ENCODE measurements at regions not wholly inside any gene's neighbourhood (a gene's known extent, or its start where the extent isn't known, plus 50 kb on each side); places are given as distances from the start of the nearest gene placed in this dataset.

- Mint-ChIP-seq H3K9me3 (peaks cover 2 to 31% (median 17%) of the 10 kb centered on the region in 8 donors), H3K36me3 (no peaks in the 10 kb centered on the region), H3K4me1 (no peaks in the 10 kb centered on the region), H3K27ac (no peak overlapping the region), H3K27me3 (no peaks in the 10 kb centered on the region), H3K4me3 (no peak overlapping the region)
- intact Hi-C loops (cut with micrococcal nuclease): no loop called here
- Histone ChIP-seq H3K27ac (ENCODE audit: low read depth, low read length) (no peak overlapping the region), H3K4me3 (ENCODE audit: low read length in 2 of 2) (no peak overlapping the region), H3K9me3 (ENCODE audit: control insufficient read depth in 1 of 2, low read length in 2 of 2) (no peaks in the 10 kb centered on the region), H3K36me3 (ENCODE audit: insufficient read depth, low read length) (no peaks in the 10 kb centered on the region), H3K4me1 (ENCODE audit: insufficient read depth, low read length) (no peaks in the 10 kb centered on the region), H3K27me3 (ENCODE audit: insufficient read depth, low read length) (no peaks in the 10 kb centered on the region)
- CTCF ChIA-PET (ENCODE audit: partially characterized antibody): no interaction called here
- POLR2A ChIA-PET (ENCODE audit: partially characterized antibody): no interaction called here
- DNase-seq: no peak
Observed at GRCh38 chr7:67398916-67399315, 402.3 kb downstream of the TYW1 start.

GRCh38 chr7:67401492-67401891, 404.9 kb downstream of the TYW1 start:
- Mint-ChIP-seq H3K4me3 (no peak overlapping the region), H3K4me1 (no peaks in the 10 kb centered on the region), H3K27ac (no peak overlapping the region), H3K27me3 (no peaks in the 10 kb centered on the region), H3K9me3 (peaks cover 2 to 34% (median 17%) of the 10 kb centered on the region in 8 donors), H3K36me3 (no peaks in the 10 kb centered on the region)
- no peaks in the 10 kb centered on the region for H3K36me3 ChIP-seq (ENCODE audit: insufficient read depth, low read length)
- H3K4me3 ChIP-seq (ENCODE audit: low read length in 2 of 2): no peak overlapping the region
- ChIA-PET POLR2A (ENCODE audit: partially characterized antibody) (no interaction called here), CTCF (ENCODE audit: partially characterized antibody) (no interaction called here)
- H3K27ac ChIP-seq (ENCODE audit: low read depth, low read length): no peak overlapping the region
- no peaks in the 10 kb centered on the region for H3K4me1 ChIP-seq (ENCODE audit: insufficient read depth, low read length)
- intact Hi-C loops (cut with micrococcal nuclease): no loop called here
- H3K27me3 ChIP-seq (ENCODE audit: insufficient read depth, low read length): no peaks in the 10 kb centered on the region
- no peak for DNase-seq
- H3K9me3 ChIP-seq (ENCODE audit: control insufficient read depth in 1 of 2, low read length in 2 of 2): no peaks in the 10 kb centered on the region

GRCh38 chr7:67402280-67402679, 405.6 kb downstream of the TYW1 start:
- Histone ChIP-seq H3K9me3 (ENCODE audit: control insufficient read depth in 1 of 2, low read length in 2 of 2) (no peaks in the 10 kb centered on the region), H3K27ac (ENCODE audit: low read depth, low read length) (no peak overlapping the region), H3K36me3 (ENCODE audit: insufficient read depth, low read length) (no peaks in the 10 kb centered on the region), H3K27me3 (ENCODE audit: insufficient read depth, low read length) (no peaks in the 10 kb centered on the region), H3K4me1 (ENCODE audit: insufficient read depth, low read length) (no peaks in the 10 kb centered on the region), H3K4me3 (ENCODE audit: low read length in 2 of 2) (no peak overlapping the region)
- no peak overlapping the region for H3K4me3 Mint-ChIP-seq
- CTCF ChIA-PET (ENCODE audit: partially characterized antibody): no interaction called here
- no peaks in the 10 kb centered on the region for H3K36me3 Mint-ChIP-seq
- H3K27ac Mint-ChIP-seq: no peak overlapping the region
- peaks cover 2 to 31% (median 16%) of the 10 kb centered on the region in 8 donors for H3K9me3 Mint-ChIP-seq
- DNase-seq: no peak
- H3K4me1 Mint-ChIP-seq: no peaks in the 10 kb centered on the region
- no peaks in the 10 kb centered on the region for H3K27me3 Mint-ChIP-seq
- intact Hi-C loops (cut with micrococcal nuclease): no loop called here
- POLR2A ChIA-PET (ENCODE audit: partially characterized antibody): no interaction called here

- no peak for DNase-seq
- peaks cover 0 to 4% of the 10 kb centered on the region in 2 donors for H3K27me3 Mint-ChIP-seq
- Histone ChIP-seq H3K36me3 (ENCODE audit: insufficient read depth, low read length) (no peaks in the 10 kb centered on the region), H3K27ac (ENCODE audit: low read depth, low read length) (no peak overlapping the region), H3K4me1 (ENCODE audit: insufficient read depth, low read length) (no peaks in the 10 kb centered on the region), H3K27me3 (ENCODE audit: insufficient read depth, low read length) (no peaks in the 10 kb centered on the region), H3K4me3 (ENCODE audit: low read length in 2 of 2) (no peak overlapping the region), H3K9me3 (ENCODE audit: control insufficient read depth in 1 of 2, low read length in 2 of 2) (no peaks in the 10 kb centered on the region)
- intact Hi-C loops (cut with micrococcal nuclease): no loop called here
- no peaks in the 10 kb centered on the region for H3K36me3 Mint-ChIP-seq
- peaks cover 0 to 16% (median 9%) of the 10 kb centered on the region in 8 donors for H3K9me3 Mint-ChIP-seq
- H3K4me1 Mint-ChIP-seq: no peaks in the 10 kb centered on the region
- H3K4me3 Mint-ChIP-seq: no peak overlapping the region
- no peak overlapping the region for H3K27ac Mint-ChIP-seq
- ChIA-PET POLR2A (ENCODE audit: partially characterized antibody) (no interaction called here), CTCF (ENCODE audit: partially characterized antibody) (no interaction called here)
Observed at GRCh38 chr7:67406976-67407375, 410.3 kb downstream of the TYW1 start.

DNA sequence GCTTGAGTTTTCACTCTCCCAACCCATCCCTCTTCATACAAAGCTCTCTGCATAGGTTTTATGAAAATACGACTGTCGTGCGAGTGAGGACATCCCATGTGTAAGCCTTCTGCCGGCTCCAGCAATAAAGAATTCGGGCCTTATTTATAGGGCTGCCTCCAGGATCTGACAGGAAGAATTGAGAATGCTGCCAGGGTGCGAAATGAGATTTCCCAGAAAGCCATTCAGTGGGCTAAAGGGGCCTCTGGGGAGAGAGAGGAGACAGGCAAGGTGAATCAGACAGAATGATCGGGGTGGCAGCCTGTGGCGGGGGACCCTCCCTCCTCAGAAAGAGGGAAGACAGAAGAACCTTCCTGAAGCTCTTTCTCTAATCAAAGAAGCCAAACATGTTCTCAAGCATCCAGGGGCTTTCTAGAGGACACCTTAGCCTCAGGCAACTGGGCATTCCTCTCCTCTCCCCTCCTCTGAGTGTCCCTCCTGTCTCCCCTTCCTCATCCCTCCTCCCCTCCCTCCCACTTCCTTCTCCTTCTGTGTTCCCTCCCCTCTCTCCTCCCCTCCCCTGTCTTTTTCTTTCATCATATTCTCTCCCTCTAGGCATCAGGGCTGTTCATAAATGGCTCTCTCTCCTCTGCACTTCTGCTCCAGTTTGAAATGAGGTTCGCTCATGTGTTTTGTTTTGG, 410.9 kb downstream of the TYW1 start:
- peaks cover 0 to 16% (median 8%) of the 10 kb centered on the region in 8 donors for H3K9me3 Mint-ChIP-seq
- H3K4me3 Mint-ChIP-seq: no peak overlapping the region
- H3K27ac Mint-ChIP-seq: no peak overlapping the region
- Histone ChIP-seq H3K36me3 (ENCODE audit: insufficient read depth, low read length) (no peaks in the 10 kb centered on the region), H3K9me3 (ENCODE audit: control insufficient read depth in 1 of 2, low read length in 2 of 2) (no peaks in the 10 kb centered on the region), H3K4me1 (ENCODE audit: insufficient read depth, low read length) (no peaks in the 10 kb centered on the region), H3K4me3 (ENCODE audit: low read length in 2 of 2) (no peak overlapping the region), H3K27ac (ENCODE audit: low read depth, low read length) (no peak overlapping the region), H3K27me3 (ENCODE audit: insufficient read depth, low read length) (no peaks in the 10 kb centered on the region)
- no peak for DNase-seq
- intact Hi-C loops (cut with micrococcal nuclease): no loop called here
- CTCF ChIA-PET (ENCODE audit: partially characterized antibody): no interaction called here
- peaks cover 0 to 4% of the 10 kb centered on the region in 2 donors for H3K27me3 Mint-ChIP-seq
- H3K36me3 Mint-ChIP-seq: no peaks in the 10 kb centered on the region
- POLR2A ChIA-PET (ENCODE audit: partially characterized antibody): no interaction called here
- H3K4me1 Mint-ChIP-seq: no peaks in the 10 kb centered on the region

GRCh38 chr7:67408109-67408508, 411.5 kb downstream of the TYW1 start:
- H3K9me3 ChIP-seq (ENCODE audit: control insufficient read depth in 1 of 2, low read length in 2 of 2): no peaks in the 10 kb centered on the region
- no peaks in the 10 kb centered on the region for H3K4me1 ChIP-seq (ENCODE audit: insufficient read depth, low read length)
- Mint-ChIP-seq H3K4me1 (no peaks in the 10 kb centered on the region), H3K9me3 (peaks cover 0 to 15% (median 5%) of the 10 kb centered on the region in 8 donors), H3K4me3 (no peak overlapping the region), H3K27me3 (peaks cover 0 to 4% of the 10 kb centered on the region in 2 donors), H3K36me3 (no peaks in the 10 kb centered on the region), H3K27ac (no peak overlapping the region)
- H3K36me3 ChIP-seq (ENCODE audit: insufficient read depth, low read length): no peaks in the 10 kb centered on the region
- H3K27me3 ChIP-seq (ENCODE audit: insufficient read depth, low read length): no peaks in the 10 kb centered on the region
- POLR2A ChIA-PET (ENCODE audit: partially characterized antibody): no interaction called here
- H3K27ac ChIP-seq (ENCODE audit: low read depth, low read length): no peak overlapping the region
- intact Hi-C loops (cut with micrococcal nuclease): no loop called here
- CTCF ChIA-PET (ENCODE audit: partially characterized antibody): no interaction called here
- no peak overlapping the region for H3K4me3 ChIP-seq (ENCODE audit: low read length in 2 of 2)
- DNase-seq: no peak

DNA sequence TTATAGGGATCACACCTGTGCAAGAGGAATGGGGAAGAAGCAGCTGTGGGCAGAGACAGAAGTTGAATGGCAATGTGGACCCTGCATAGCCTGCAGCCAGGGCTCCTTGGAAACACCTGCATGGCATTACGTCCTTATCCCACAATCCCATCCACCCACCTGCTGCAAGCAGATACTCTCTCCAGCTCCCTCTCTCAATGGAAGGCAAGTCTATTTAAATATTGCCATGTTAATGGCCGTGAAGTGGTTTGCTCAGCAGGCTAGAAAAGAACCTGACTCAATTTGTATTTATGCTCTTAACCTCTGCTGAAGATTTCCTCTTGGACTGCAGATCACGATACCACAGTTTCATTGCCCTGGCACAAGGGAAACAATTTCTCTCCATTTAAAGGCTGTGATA, 417.0 kb downstream of the TYW1 start:
- intact Hi-C loops (cut with micrococcal nuclease): no loop called here
- H3K4me3 ChIP-seq (ENCODE audit: low read length in 2 of 2): no peak overlapping the region
- no peak for DNase-seq
- Mint-ChIP-seq H3K4me3 (no peak overlapping the region), H3K36me3 (peaks cover 0 to 4% of the 10 kb centered on the region in 2 donors), H3K9me3 (peaks cover 6 to 36% (median 23%) of the 10 kb centered on the region in 8 donors), H3K27me3 (peaks cover 1 to 8% of the 10 kb centered on the region in 2 donors), H3K27ac (no peak overlapping the region), H3K4me1 (no peaks in the 10 kb centered on the region)
- ChIA-PET CTCF (ENCODE audit: partially characterized antibody) (no interaction called here), POLR2A (ENCODE audit: partially characterized antibody) (no interaction called here)
- H3K4me1 ChIP-seq (ENCODE audit: insufficient read depth, low read length): no peaks in the 10 kb centered on the region
- H3K27ac ChIP-seq (ENCODE audit: low read depth, low read length): no peak overlapping the region
- H3K9me3 ChIP-seq (ENCODE audit: control insufficient read depth in 1 of 2, low read length in 2 of 2): no peaks in the 10 kb centered on the region
- no peaks in the 10 kb centered on the region for H3K27me3 ChIP-seq (ENCODE audit: insufficient read depth, low read length)
- H3K36me3 ChIP-seq (ENCODE audit: insufficient read depth, low read length): no peaks in the 10 kb centered on the region

DNA sequence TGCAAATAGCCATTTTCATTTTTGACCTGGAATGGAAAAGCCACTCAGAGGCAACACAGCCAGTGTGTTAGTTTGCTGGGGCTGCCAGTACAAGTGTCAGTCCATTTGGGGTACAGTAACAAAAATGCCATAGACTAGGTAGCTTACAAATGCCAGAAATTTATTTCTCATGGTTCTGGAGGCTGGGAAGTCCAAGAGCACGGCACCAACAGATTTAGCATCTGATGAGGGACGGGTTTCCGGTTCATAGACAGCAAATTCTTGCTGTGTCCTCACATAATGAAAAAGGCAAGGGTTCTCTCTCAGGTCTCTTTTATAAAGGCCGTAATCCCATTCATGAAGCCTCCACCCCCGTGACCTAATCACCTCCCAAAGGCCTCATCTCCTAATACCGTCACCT, 418.2 kb downstream of the TYW1 start:
- Mint-ChIP-seq H3K4me3 (no peak overlapping the region), H3K4me1 (no peaks in the 10 kb centered on the region), H3K27ac (no peak overlapping the region), H3K36me3 (peaks cover 0 to 4% of the 10 kb centered on the region in 2 donors), H3K27me3 (peaks cover 4 to 8% of the 10 kb centered on the region in 2 donors), H3K9me3 (peaks cover 10 to 32% (median 21%) of the 10 kb centered on the region in 8 donors)
- Histone ChIP-seq H3K4me3 (ENCODE audit: low read length in 2 of 2) (no peak overlapping the region), H3K27ac (ENCODE audit: low read depth, low read length) (no peak overlapping the region), H3K9me3 (ENCODE audit: control insufficient read depth in 1 of 2, low read length in 2 of 2) (no peaks in the 10 kb centered on the region), H3K36me3 (ENCODE audit: insufficient read depth, low read length) (no peaks in the 10 kb centered on the region), H3K27me3 (ENCODE audit: insufficient read depth, low read length) (no peaks in the 10 kb centered on the region), H3K4me1 (ENCODE audit: insufficient read depth, low read length) (no peaks in the 10 kb centered on the region)
- POLR2A ChIA-PET (ENCODE audit: partially characterized antibody): no interaction called here
- intact Hi-C loops (cut with micrococcal nuclease): no loop called here
- no peak for DNase-seq
- CTCF ChIA-PET (ENCODE audit: partially characterized antibody): no interaction called here
